Activated CD8-positive, alpha-beta memory T cell treated with anti-CD3 and anti-CD28 coated beads, Interleukin-2, amount 50 U/mL, for 24 hours (primary cell): ENCODE measurements at regions not wholly inside any gene's neighbourhood (a gene's known extent, or its start where the extent isn't known, plus 50 kb on each side); places are given as distances from the start of the nearest gene placed in this dataset.

Experiments used
- DNase-seq: peaks from one replicate; pipeline ENCODE4 v3.0.0-alpha.2; 2020; ENCODE audit errors: extremely low read depth

DNA sequence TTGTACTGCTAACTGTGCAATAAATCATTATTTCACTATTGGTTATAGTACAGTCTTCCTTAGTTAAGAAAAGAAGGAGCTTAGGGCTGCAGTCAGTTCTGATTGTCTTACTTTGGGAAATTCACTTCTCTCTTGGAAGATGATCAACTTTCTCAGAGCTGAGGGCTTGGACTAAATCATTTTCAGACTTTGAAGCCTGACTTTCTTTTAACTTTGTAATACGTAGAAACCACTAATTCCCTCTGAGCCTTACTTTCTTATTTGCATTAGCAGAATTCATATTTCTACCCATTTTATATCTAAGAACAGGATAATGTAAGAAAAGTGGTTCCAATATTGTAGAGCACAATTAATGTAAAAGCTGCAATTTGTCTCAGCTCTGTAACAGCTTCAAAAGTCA, 386.4 kb downstream of the TRIB2 start:
- DNase-seq, result no peak

DNA sequence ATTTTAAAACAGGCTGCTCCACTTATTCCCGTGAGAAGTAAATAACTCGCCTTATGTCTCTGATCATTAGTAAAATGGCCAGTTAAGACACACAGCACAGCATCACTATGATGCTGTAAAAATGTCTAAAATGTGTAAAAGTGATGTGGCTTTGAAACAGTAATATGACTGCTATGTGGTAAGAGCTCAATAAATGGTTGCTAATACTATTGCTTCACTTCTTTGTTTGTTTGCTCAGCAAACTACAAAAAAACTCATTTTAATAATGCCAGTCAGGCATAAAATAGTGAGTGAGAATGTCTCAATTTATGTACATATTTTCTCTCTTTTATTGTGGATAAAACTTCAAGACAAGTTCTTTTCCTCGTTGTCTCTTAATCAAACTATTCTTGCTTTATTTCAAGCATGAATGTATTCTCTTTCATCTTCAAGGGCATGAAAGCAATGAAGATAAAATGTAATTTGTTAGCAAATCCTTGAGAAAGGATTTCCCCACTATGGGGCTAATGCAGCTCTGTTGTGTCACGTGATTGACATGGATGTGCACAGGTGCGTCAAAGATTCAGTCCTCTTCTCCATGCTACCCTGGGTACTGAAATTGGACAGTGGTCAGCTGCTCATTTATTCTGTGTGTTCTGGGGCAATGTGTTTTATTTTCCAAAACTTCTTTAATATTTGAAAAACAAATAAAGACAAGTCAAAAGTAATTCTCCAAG, 387.2 kb downstream of the TRIB2 start:
- DNase-seq, result no peak

DNA sequence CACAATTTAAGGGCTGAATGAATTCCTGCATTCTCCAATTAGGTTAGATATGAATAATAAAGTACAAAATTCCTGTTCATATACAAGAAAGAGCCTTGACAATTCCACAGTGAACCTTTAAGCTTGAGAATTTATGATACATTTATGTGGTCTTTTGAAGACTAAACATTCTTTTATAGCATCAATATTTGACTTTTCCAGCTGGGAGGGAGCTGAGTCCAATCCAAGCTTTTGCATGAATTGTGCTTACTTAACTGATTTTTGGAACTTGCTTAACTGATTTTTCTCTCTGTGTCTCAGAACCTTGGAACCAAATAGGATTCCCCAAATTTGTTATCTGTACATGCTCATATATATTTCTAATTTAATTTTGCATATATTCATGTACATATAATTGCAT, 388.0 kb downstream of the TRIB2 start:
- no peak for DNase-seq

DNA sequence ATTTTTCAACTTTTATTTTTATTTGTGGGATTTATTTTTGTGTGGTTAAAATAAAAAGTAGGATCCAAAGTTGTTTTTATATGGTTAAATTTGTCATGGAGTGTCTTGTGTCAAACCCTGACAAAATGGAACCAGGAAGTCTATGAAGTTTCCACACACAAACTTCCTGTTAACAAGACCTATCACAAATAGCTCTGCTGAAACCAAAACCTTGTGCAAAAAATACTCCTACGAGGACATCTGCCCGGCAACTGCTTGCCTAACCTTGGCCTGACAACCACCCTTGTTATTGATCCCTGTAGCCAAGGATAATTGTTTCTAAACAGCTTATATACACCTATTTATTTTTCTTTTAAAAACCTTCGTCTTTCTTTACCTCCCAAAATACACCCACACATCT, 389.6 kb downstream of the TRIB2 start:
- DNase-seq, result no peak

DNA sequence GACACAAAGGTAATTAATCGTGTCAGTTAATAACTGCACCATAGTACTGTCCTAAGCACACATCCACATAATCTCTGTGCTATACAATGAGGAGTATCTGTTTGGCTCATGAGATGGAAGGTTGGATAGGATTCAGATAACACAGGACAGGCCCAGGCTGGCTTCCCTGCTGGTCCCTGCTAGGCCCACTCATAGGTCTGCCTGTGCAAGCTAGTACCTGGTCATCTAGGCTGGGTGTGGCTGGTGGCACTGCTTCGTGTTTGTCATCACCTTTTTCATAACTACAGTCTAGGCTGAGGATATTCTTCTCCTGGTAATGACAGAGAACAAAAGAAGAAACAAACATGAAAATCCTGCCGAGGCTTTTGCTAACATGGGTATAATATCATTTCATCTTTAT, 392.8 kb downstream of the TRIB2 start:
- DNase-seq, result no peak

DNA sequence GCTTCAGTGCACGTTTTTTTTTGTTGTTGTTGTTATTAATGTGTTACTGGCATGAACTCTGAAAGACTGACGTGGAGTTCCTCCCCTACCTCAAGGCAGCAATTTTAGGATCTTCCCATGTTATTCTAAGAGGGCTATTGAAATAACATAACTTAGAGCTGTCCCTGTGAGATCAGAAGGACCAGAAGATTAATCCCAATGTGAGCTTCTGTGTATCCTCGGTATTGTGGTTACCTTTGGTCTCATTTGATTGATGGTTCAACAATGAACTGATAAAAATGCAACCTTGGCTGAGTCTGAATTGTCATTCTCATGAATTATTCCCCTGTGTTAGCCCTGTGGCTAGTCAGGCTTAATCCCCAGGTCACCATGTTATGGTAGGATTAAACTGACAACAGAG, 394.1 kb downstream of the TRIB2 start:
- no peak for DNase-seq

DNA sequence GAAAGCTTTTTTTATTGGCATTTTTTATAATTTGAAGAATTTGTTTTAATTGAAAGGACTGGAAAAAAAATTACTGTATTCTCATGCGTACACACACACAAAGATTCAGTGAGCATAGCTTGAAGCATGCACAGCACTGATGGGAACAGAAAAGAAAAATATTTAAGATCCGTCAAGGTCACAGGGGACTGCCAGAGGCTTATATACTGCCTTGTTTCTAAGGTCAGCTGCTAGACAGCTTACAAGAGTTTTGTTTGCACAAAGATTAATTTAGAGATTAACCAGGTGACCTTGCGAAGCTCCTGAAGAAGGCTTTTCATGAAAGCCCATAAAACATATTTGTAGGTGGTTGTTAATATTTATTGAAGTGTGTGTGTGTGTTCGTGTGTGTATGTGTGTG, 396.3 kb downstream of the TRIB2 start:
- DNase-seq, result no peak

DNA sequence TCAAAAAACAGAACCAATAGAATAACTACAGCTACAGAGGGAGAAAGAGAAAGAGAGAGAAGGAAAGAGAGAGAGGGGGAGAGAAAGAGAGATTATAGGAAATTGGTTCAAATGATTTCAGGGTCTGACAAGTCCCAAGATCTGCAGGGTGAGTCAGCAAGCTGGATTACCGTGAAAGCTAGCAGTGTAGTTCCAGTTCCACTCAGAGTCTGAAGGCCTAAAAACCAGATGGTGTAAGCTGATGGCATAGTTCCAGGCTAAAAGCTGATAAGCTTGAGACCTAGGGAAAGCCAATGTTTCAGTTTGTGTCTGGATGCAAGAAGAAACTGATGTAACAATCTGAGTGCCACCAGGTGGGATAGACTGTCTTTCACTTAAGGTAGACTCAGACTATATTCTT, 397.7 kb downstream of the TRIB2 start:
- no peak for DNase-seq

DNA sequence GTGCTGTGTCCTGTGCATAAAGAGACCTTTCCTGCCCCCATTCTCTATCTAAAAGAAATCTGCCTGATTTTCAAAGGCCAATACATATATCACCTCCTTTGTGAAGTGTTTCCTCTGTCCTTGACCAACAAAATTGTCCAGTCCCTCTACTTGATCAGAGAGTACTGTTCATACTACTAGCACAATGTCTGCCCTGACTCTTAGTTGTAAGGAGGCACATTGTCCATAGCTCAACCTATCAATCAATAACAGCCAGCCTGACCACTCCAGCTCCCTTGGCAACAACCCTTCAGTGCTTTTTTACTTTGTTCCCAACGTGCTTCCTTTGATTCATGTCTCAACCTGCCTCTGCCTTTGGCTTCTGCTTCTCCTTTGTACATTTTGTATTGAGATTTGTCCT, 398.9 kb downstream of the TRIB2 start:
- DNase-seq, result no peak

DNA sequence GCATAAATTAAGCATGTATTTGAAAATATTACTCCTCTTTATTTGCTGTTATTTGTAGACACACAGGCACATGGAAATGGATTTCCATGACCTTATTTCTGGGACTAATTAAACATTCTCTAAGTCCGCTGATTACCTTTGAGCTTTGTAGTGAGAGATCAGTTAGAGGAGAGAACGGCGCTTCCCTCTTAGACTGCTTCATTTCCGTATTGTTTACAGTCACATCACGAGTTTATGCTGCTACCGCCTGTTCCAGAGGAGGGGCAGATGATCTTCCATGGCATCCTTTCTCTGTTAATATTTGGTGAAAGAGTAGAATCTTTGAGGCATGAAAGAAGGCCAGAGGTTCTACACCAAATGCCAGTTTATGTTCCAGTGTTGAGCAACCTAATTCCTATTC, 404.4 kb downstream of the TRIB2 start:
- no peak for DNase-seq

DNA sequence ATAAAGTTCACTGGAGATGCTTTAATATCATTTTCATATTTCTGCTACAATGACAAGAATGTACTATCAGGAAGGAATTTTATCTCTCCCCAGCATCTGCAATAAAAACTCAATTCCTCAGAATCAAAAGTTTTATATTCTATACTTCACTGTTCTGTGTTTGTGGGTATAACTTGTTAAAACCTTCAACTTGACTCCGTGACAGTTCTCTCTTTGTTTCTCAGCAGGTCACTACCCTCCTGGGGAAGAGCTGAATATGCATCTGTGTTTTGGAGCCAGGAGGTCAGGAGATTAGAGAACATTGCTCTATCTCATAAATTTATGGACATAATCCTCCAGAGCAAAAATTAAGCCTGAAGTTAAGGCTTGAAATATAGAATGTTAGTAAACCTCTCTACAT, 411.4 kb downstream of the TRIB2 start:
- DNase-seq, result no peak

DNA sequence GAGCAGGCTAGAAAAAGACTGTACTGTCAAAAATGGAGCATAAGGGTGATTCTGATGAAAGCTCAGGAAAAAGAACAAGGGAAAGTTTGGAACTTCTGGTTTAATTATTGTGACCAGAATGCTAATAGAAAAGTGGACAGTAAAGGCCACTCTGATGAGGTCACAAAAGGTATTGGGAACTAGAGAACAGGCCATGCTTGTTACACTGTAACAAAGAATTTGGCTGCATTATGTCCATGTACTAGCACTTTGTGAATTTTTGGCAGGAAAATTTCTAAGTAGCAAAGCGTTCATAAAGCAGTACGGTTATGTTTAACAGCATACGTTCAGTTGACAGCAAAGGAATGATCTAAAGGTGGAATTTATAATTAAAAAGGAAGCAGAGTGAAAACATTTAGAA, 418.6 kb downstream of the TRIB2 start:
- no peak for DNase-seq

DNA sequence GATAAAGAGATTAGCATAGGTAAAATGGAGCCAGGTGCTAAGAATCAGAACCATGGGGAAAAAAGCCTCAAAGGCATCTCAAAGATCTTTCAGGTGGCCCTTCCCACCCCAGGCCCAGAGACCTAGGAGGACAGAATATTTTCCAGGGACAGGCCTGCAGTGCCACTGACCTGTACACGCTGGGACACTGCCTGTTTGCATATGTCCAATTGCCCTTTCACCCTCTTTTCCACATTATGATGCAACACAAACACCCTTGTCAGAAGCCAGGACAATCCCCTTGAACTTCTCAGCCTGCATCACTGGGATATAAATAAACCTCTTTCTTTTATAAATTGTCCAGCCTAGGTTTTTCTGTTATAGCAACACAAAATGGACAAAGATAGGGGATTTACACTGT, 419.1 kb downstream of the TRIB2 start:
- no peak for DNase-seq

DNA sequence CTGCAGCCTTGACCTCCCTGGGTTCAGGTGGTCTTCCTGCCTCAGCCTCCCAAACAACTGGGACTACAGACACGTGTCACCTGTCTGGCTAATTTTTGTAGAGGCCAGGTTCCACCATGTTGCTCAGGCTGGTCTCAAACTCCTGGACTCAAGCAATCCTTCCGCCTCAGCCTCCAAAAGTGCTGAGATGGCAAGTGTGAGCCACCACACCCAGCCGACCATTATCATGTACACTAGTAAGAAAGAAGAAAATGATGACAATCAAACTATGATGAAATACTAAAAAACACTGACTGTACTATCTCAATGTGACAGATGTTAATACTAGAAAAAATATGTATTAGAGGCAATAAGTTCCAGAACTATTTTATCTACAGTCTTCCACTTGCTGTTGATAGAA, 420.9 kb downstream of the TRIB2 start:
- no peak for DNase-seq

DNA sequence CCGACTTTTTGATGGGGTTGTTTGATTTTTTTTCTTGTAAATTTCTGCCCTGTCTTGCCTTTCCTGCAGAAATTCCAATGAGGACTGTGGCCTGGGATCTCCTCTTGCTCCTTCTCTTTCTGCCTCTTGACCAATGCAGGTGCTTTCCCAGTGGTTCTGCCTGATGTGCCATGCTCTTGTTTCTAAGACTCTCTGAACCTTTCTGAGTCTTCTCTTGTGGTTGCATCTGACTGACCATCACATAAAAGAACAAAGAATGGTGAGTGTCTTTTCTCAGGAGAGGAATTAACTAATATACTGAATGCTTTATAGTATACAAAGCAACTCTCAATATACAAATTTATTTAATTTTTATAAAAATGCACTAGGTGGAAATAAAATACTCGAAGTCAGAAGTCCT, 424.6 kb downstream of the TRIB2 start:
- DNase-seq, result no peak

DNA sequence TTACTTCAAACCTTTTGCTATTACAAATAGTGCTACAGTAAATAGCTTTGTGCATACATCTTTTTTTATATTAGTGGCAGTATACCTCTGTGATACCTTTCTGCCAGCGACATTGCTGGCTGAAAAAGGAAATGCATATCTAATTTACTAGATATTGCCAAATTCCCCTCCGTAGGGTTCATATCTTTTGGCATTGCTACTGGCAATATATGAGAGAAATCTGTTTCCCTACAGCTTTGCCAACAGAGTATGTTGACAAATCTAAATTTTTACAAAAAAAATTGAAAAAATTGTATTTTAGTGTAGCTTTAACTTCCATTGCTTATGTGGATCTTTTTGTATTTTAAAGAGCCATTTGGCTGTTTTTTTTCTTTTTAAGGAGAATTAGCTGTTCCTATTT, 426.7 kb downstream of the TRIB2 start:
- DNase-seq, result no peak

DNA sequence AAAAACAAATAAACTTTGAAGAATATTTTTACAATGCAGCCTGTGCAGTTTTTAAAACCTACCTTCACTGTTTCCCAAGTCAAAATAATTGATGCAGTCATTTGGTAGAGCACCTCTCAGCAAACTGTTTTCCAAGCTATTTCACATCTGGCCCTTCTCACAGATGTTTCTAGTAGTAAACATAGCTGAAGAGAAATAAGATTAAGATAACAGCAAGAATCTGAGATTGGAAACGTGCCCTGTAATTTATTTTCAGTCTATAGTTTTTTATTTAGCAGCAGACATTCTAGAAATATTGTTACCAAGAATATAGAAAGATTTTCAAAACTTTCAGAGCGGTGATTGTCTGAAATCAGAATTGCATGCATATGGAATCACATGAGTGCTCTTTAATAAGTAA, 440.2 kb downstream of the TRIB2 start:
- no peak for DNase-seq

DNA sequence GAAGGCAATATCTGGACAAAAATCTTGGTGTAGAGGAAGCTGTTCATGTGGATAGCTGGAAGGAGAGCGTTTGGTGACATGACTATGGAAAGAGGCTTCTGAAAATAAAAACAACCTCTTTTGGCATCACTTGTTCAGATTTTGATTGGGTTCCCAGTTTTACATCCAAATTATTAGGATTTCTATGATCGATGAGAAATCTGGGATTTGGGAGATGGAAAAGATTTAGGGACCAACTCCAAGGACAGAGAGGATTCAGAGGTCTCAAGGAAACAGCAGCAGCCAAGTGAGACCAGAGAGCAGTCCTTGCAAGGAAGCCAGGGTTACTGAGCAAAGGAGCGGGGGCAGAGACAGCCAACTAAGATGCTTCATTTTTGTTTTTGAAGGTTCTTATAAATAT, 441.7 kb downstream of the TRIB2 start:
- no peak for DNase-seq

DNA sequence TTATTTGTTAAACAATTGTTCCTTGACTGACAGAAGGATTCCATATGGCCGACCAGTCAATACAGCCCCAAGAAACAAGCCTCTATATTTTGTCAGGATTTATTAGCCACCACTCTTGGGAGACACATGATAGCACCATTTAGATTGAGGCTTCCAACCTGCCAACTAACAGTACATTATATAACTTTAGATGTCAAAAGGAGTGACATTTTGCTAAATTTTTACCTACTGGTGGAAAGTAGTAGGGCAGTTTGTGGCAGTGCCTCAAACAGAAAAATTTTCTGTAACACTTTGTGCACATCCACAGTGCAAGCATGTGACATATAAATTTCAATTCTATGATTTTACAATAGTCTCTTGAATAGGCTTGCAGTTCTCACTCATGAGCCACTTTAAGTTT, 464.0 kb downstream of the TRIB2 start:
- DNase-seq, result no peak

DNA sequence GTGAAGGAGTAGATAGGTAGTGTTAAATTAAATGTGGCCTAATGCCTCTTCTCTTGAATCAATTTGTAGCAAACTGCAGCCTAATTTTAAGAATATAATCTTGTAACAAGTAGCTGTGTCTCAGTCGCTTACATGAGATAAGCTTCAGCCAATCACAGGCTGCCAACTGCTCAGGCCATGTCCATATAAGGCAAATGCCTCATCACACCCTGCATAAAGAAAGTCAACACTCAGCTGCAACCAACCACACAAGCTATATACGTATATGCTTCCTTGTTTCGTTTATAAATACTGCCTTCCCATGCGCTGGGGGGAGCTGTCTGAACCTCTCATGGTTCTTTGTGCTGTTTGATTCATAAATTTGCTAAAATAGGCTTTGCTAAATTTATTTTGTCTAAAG, 476.3 kb downstream of the TRIB2 start:
- no peak for DNase-seq

DNA sequence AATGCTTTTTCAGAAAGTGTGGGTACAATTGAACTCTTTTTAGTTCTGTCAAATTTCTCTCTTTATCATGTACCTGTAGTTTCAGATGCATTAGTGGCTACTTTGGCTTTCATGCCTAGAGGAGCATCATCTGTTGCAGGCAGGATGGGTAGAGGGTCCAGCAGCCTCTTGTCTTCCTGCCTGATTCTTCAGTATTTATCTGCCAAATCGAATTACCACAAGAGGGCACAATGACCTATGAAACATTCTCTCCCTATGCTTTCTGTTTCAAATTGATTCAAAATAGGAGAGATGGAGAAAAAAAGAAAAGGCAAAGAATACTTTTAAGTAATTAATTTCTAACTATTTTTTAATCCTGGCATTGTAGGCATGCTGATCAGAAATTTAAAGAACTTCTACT, 477.2 kb downstream of the TRIB2 start:
- DNase-seq, result no peak

DNA sequence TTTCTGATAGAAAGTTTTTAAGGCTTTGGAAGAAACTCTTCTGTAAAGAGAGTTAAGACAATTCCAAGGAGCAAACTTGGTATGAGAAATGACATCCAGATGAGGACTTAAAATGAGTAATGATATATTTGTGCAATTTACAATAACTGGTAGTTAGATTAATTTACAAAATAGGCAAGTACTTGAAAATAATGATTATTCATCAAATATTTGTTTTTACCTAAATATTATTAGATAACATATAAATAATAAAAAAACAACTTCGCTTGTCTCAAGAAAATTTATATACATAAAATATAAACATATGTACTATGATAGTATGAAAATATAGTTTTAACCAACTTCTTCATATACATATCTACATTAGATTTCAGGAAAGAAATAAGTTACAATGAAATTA, 478.5 kb downstream of the TRIB2 start:
- DNase-seq, result no peak

DNA sequence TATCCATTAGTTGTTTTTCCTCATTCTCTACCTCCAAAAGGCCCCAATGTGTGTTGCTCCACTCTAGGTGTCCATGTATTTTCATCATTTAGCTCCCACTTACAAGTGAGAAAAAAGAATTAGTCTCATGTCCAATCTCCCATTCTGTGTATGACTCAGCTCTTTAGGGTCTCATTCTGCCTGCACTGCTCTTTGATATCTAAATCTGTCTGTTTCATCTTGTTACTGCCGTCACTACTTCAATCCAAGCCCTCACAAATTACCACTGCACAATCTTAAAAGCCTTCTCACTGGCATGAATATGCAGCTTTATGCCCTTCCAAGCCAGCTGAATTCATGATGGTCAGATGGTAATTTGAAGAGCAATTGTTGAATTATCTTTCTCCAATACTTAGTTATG, 480.5 kb downstream of the TRIB2 start:
- no peak for DNase-seq

DNA sequence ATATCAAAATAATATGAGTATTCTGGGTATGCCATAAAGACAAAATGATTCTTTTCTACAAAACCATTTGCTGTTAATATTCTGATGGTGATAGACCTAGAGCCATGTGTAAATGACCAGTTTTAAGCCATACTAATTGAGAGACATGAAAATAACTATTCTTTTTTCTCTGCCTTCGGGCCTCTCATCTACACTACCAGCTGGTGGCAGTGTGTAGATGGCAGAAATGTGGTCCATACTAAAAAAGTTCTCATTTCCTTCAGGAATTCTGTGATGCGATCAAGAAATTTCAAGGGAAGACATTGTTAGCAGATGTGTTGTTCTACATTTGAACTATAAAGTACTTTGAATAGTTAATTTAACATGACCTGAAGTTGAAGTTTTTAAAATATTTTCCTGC, 485.2 kb downstream of the TRIB2 start:
- no peak for DNase-seq

DNA sequence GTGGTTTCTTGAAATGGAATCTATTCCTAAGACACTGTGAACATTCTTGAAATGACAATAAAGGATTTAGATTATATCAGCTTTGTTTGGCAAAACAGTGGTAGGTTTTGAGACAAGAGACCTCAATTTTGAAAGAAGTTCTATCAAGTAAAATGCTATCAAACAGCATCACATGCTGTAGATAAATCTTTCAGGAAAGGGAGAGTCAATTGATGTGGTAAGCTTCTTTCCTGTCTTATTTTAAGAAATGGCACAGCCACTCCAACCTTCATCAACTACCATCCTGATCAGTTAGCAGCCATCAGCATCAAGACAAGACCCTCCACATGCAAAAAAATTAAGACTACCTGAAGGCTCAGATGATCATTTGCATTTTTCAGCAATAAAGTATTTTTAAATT, 495.4 kb downstream of the TRIB2 start:
- no peak for DNase-seq
